GM19395 (cell line): ENCODE measurements at regions not wholly inside any gene's neighbourhood (a gene's known extent, or its start where the extent isn't known, plus 50 kb on each side); places are given as distances from the start of the nearest gene placed in this dataset.

ENCODE experiments used
- ATAC-seq: cut with Tn5 transposase; IDR thresholded peaks from one replicate; pipeline ENCODE4 v1.9.1; 2021; ENCODE audit warnings: mild to moderate bottlenecking, moderate library complexity; ENCODE audit not compliant: unreplicated experiment

DNA sequence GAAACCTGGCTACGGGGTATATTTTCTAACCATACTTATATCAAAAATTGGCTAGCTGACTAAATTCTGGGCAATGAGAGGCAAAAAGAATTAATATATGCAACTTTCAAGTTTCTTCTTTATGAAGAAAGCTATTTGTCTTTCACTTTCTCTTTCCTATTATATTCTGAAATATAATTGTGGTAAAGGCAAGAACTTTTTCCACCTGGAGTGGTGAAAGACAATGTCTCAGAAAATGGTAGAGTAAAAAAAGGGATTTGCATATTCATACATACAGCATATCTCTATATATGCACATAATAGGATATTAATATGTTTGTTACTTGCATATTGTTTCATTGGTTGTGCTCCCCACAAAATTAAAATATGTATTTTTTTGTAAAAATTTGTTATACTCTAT lies 793.8 kb downstream of the PLA2G4A start:
- no peak for ATAC-seq

DNA sequence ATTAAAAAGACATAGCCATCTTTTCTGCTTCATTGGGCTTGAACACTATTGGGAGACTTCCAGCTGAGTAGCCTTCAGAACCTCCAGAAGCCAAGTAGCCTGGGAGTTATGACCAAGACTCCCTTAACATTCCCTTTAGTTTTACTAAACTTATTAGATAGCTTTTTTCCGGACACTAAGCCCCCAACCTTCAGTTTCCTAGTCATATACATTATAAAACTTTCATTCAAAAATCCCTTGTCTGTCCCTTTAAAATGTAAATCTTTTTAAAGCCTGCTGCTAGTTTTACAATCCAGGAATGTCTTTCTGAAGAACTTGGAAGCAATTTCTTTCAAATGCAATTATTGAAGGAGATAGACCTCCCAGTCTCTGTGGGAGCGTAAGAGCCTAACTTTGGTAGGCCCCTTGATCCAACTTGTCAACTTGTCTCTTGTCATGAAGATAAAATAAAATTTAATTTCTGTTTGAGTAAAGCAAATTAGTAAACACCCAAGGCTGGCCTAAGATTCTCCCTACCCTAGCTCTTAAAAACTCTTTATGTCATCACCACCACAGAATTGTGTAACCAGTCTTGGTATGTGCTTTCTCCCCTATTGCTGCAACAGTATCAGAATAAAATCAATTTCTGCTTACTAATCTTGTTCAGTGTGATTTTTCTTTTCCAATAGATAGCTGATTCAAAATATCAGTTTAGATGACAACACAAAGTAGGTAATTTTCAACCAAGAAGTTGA lies 796.2 kb downstream of the PLA2G4A start:
- no peak for ATAC-seq

DNA sequence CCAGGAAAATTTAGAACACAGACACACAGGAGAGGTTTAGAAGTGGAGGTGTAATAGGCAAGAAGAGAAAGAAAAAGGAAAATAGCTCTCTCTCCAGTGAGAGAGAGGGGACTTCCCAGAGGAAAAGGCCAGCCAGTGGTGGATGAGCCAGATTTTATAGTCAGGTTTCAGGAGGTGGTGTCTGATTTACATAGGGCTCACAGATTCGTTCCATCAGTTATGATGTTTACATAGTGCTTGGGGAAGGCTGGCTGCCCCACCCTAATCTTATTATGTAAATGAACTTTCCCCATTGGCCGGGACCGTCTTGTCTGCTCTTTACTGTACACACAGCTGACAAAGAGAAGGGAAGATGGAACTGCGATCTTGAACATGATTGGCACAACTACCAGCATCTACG lies 797.3 kb downstream of the PLA2G4A start:
- no peak for ATAC-seq

DNA sequence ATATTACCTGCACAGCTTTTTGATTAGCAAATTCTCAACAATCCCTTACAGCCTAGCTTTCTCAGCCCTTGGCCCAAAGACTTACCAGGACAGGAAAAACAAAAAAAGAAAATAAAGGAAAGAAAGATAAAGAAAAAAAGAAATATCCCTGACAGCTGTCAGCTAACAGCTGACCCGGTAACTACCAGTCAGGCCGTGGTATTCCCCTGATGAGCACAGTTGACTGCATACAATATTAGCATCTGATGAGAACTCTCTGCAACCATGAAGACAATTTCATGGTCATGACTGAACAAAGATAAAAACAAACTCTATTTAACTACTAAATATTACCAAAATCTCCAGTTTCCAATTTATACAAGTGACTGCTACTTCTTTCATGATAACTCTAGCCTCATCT lies 798.8 kb downstream of the PLA2G4A start:
- no peak for ATAC-seq

DNA sequence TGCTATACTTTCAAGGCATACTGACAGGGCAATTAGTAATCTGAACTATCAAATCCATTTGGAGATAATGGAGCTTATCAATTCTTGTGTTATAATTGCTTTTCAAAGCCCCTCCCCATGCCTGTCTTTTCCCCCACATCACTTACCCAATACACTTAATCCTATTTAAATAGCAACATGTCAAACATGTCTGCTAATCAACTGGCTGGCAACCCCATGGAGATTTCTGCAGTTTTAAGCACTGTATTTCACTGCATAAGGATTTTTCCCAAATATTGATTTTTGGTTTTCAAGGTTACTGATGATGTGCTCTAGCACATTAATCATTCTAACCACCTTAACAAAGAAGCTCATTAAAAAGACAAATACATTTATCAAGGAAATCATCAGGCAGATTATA lies 800.3 kb downstream of the PLA2G4A start:
- ATAC-seq: no peak

DNA sequence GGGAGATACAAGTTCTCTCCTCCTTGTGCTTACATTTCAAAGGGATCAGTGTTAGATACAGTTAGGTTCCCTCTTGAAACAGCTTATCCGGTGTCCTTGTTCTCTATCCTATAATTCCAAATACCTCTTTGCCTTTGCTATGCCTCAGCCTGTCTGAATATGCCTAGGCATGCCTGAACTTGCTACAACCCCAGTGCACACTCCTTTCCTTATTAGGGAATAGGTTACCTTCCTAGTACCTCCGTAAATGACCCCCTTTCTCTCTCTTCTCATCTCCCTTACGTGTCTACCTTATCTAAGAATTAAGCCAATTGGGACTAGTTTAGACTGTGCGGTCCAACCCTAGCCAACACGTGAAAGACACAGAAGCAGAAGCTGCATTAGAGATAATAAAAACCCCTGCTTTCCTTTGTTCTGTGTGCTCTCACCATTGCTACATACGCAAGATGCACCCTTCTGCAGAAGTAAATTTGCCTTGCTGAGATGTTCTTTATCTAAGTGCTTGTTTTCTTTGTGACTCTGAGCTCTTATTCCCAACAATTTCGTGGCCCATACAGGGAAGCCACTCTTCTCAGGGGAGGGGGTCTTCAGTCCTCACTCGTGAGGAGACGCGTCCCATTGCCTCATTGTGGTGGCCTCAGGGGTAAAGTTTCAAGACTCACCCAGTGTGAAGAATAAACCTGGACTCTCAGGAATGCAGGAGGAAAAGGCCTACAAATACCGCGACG lies 802.1 kb downstream of the PLA2G4A start:
- ATAC-seq: no peak

DNA sequence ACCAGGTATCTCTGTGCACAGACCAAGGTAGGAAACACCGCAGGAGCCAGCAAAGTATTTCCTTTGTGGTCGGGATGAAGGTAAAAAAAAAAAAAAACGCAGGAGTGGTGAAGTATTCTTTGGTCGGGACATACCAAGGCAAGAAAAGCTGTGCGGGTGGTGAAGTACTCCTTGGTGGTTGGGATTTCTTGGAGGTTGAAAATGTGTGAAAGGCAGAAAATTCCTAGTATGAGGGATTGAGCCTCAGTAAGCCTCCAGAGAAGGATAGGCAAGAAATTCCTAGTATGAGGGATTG lies 802.6 kb downstream of the PLA2G4A start:
- no peak for ATAC-seq

DNA sequence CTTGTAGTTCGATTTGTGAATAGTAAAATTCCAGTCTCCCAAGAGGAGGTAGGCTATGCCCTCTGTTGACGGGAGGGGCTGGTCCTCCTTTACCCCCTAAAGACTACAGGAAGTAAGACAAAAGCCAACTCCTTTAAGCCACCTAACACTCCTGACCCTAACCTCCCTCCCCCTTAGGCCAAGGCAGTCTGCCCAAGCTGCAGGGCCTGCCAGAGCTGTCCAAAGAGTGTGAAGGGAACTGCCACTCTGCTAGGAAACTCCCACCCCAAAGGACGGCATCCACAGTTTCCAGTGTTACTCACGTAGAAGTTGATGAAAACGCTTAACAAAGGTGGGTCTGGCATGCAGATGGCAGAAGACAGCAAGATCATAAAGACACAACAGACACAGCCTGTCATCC lies 803.2 kb downstream of the PLA2G4A start:
- ATAC-seq: no peak

DNA sequence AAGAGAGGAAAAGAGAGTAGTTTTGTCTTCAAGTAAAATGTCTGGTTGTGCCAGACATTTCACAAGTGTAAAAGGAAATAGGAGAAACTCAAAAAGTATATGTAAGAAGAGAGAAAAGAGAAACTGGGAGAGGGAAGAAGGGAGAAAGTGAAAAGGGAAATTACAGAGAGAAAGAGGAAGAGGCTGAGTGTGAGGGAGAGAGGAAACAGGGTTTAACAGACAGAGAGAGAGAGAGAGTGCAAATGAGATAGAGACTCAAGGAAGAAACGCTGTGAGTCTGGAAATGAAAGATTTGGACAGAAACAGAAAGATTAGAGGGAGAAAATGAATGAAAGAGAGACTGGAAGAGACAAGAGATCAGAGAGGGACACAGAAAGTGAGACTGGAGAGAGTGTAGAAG lies 806.2 kb downstream of the PLA2G4A start:
- no peak for ATAC-seq

DNA sequence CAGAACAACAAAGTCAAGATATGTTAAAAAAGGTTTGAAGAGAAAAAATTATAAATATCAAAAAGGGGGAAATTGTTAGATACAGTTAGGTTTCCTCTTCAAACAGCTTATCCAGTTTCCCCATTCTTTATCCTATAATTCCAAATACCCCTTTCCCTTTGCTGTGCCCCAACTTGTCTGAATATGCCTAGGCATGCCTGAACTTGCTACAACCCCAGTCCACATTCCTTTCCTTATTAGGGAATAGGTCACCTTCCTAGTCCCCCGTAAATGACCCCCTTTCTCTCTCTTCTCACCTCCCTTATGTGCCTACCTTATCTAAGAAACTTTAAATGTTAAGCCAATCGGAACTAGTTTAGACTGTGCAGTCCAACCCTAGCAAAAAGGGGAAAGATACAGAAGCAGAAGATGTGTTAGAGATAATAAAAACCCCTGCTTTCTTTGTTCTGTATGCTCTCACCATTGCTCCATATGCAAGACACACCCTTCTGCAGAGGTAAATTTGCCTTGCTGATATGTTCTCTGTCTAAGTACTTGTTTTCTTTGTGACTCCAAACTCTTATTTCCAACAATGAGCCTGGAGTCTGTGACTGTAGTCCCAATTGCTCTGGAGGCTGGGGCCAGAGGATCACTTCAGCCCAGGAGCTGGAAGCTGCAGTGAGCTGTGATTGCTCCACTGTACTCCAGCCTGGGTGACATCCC lies 810.1 kb downstream of the PLA2G4A start:
- no peak for ATAC-seq

DNA sequence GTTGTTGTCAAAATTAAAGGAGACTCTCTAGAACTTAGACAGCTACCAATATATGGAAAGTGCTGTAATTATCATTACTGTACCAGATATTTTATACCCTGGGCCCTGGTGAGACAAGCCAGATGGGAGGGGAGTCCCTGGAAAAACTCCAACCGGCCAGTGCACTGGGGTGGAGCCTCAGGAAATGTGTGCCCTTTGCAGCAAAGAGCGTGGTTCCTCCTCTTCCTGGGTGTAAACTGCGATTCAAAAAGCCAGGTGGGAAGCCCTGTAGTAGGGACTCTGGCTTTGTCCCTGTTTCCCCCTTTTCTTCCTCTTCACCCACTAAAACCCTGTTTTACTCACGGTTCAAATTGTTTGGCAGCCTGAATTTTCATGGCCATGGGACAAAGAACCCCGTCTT lies 812.3 kb downstream of the PLA2G4A start:
- ATAC-seq: no peak

DNA sequence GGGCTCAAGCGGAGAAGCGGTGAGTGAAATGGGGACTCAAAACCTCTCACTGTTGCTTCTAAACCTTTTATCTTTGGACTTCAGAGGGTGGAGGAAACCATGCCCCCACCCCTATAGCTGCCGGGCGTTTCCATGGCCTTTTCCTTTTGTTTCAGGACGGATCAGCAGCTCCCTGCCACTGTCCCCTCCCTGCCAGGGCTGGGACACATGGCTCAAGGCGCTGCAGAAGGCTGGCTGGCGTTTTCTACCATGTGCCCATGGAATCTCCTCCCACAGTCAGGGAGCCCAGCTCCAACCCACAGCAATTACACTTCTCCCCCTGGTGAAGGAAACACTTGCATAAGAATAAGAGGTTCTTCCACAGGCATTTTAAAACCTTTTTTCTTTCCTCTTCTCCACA lies 812.7 kb downstream of the PLA2G4A start:
- no peak for ATAC-seq

DNA sequence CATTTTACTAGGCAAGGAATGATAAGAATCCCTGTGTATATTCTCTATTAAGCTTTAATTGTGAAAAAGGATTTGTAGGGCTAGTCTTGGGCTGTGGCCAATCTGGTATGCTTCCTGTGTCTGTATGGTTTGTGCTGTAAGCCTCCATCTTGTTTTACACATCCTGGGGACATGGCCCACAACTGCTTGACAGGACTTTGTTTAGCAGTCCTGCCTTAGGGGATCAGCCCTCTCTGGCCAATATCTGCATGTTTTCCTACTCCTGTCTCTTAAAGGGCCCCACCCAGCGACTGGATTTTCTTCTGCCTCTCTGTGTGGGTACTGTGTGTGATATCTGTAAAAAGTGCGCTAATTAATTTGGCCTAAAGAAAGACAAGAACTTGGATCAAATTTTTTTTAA lies 813.2 kb downstream of the PLA2G4A start:
- ATAC-seq: no peak

DNA sequence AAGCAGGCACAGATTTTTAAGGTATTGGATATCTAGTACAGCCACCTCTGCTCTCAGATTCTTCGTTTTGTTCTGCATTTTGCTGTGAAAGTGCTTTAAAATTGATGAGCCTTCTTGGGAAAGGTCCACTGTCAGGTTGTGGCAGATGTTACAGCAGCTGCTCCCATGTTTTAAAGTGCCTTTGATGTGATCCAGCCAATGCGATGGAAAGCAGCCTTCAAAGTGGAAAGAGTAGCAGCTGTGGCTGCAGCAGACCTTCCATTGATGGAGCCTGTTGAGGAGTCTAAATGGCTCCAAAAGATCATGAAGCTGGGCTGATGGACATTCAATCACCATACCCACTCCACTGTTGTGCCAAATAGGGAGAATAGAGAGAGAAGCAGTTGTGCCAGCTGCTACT lies 816.9 kb downstream of the PLA2G4A start:
- ATAC-seq: no peak

DNA sequence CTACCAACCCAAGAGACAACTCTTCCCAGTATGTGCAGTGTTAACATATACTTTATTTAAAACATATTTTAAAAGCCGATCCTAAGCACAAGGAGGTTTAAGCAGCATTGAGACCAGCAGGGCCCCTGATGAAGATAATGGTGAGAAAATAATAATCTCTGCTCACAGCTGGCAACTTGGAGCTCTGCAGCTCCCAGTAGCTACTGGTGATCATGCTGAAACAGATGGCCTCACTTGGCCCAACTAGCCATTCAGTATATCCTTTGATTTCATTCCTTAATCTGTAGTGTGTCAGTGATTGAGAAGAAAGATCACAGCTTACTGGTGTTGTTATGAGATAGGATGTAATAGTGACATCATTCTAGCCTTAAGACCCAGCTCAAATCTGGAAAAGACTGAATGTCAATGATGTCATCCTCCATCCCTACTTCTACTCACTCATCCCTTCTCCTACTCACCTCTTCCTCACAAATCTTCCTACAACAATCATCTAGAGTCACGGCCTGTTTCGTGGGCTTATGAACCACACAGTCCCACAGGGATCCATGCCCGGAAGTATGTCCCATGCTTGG lies 817.9 kb downstream of the PLA2G4A start:
- ATAC-seq: no peak

DNA sequence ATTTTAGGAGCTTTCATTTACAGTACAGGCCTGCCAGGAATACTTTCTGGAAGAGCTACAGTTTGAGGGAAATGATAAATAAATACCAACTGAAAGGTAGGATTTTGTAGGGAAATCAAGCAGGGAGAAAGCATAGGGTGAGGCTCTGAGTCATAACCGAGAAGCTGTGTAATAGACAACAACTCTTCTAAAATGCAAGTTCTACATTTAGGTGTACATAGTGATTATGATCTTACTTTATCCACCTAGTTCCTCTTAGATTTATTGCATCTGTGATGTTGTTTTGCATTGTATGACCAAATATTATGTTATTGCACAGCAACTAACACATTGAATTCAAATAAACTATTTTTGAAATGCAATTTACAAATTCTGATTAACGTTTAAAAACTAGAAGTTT lies 819.3 kb downstream of the PLA2G4A start:
- no peak for ATAC-seq

DNA sequence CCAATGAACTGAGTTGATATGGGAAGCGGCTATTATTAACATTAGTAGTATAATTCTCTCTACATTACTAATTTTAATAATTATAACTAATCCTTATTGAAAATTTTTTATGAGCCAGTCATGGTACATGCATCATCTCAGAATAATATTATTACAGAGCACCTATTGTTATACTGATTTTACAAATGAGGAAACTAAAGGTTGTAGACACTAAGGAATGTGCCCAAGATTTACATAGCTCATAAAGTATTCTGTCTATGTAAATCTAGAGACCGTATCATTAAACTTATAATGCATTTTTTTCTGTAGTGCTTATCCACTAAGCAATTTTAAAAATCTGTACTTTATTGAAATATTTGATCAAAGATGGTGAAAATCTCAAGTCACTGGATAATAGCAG lies 825.9 kb downstream of the PLA2G4A start:
- no peak for ATAC-seq

DNA sequence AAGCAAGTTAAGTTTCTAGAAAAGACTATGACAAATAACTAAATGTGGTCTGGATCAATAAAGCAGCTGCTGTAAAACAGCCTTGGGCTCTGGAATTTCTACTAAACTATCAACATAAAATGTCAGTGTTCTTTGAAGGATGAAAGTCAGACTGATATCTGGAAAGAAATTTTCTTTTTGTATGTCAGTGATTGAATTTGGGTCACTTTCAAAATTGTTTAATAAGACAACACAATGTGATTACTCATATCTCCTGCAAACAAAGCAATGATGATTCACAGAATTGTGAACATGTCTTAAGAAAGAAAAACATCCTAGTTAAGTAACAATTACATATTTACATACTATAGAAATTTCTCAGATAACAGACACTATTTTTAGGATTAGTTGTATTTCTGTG lies 826.4 kb downstream of the PLA2G4A start:
- no peak for ATAC-seq

DNA sequence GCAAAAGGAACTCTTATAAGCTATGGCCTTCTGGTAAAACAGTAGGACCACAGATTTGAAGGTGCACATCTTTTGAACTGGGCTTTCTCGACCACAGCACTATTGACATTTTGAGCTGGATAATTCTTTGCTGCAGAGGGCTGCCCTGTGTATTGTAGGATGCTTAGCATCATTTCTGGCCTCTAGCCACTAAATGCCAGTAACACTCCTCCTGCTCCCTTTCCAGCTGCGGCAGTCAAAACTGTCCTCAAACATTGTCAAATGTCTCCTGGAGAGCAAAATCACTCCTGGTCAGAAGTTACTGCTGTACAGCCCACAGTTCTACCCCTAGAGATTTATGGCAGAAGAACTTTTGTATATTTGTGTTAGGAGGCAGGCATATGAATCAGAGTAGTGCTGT lies 836.7 kb downstream of the PLA2G4A start:
- ATAC-seq: no peak

DNA sequence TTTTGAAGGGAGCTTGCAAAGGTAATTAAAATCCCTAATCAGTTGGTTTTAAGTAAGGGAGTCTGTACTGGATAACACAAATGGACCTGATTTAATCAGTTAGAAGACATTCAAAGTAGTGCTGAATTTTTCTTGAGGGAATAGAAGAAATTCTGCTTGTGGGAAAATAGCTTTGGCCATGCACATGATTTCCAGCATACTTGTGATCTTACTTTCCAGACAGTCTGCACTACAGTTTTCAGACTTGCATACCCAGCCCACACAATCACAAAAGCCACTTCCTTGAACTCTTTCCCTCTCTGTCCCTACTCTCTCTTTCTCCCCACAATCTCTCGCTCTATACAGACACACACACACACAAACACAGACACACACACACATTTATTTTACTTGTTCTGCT lies 852.1 kb downstream of the PLA2G4A start:
- ATAC-seq: no peak

DNA sequence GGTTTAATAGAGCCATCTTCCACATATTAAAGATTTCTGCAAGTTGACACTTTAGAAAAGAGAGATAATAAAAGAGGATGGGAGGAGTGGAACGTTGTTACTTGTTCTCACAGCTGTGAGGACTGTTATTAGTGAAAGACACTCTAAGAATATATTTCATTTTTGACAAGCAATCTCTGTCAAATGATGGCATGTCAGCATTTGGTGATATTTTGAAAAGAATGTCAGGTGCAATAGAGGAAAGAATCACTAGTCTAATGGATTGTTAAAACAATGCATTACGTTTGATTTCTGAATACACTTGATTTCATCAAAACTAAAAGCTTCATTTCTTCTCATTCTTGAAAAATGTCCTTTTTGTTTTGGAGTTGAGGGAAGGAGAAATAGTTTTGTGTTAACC lies 853.4 kb downstream of the PLA2G4A start:
- ATAC-seq: no peak

DNA sequence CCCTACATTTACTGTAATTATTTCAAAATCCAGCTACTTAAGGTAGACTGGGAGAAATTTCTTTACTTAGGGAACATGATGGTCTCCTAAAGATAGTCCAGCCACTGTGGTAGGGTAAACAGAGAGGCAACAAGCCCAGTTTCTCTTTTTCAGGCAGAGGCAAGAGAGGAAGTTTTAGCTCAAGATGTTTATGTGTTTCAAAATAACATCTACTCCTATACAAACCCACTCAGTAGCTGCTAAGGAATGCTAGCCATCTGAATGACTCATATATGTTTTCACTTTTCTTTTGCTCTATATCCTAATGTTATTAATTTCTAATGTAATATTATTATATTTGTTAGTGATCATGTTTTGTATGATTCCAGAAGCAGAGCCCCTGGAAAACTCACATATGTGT lies 856.6 kb downstream of the PLA2G4A start:
- ATAC-seq: no peak
